ENCODE measurements at regions not wholly inside any gene's neighbourhood (a gene's known extent, or its start where the extent isn't known, plus 50 kb on each side); places are given as distances from the start of the nearest gene placed in this dataset.

- H3K9me3 Mint-ChIP-seq: peaks cover under 1% of the 10 kb centered on the region
- H3K27ac Mint-ChIP-seq: no peak overlapping the region
- H3K4me1 Mint-ChIP-seq: no peaks in the 10 kb centered on the region
- DNase-seq (no peak), ATAC-seq (ENCODE audit: low read depth) (no peak)
- ChIA-PET POLR2A (no interaction called here), CTCF (no interaction called here)
- H3K4me3 Mint-ChIP-seq: no peak overlapping the region
- TF ChIP-seq CTCF (IDR thresholded peaks at IDR 0.05): no peak
- intact Hi-C loops (cut with micrococcal nuclease): no loop called here
- H3K27me3 Mint-ChIP-seq: peaks cover 5% of the 10 kb centered on the region
- H3K36me3 Mint-ChIP-seq (ENCODE audit: low read depth): peaks cover 1% of the 10 kb centered on the region
Measured at GRCh38 chrX:39514801-39515200, 583.0 kb downstream of the BCOR start.

GRCh38 chrX:39516427-39516841 lies 581.3 kb downstream of the BCOR start:
- intact Hi-C loops (cut with micrococcal nuclease): no loop called here
- H3K9me3 Mint-ChIP-seq: no peaks in the 10 kb centered on the region
- no peaks in the 10 kb centered on the region for H3K36me3 Mint-ChIP-seq (ENCODE audit: low read depth)
- DNase-seq (no peak), ATAC-seq (ENCODE audit: low read depth) (no peak)
- peaks cover 7% of the 10 kb centered on the region for H3K27me3 Mint-ChIP-seq
- no peak for TF ChIP-seq CTCF (IDR thresholded peaks at IDR 0.05)
- no peak overlapping the region for H3K4me3 Mint-ChIP-seq
- ChIA-PET POLR2A (no interaction called here), CTCF (no interaction called here)
- no peaks in the 10 kb centered on the region for H3K4me1 Mint-ChIP-seq
- H3K27ac Mint-ChIP-seq: no peak overlapping the region

- Mint-ChIP-seq H3K27me3 (peaks cover 7% of the 10 kb centered on the region), H3K9me3 (no peaks in the 10 kb centered on the region), H3K27ac (no peak overlapping the region), H3K4me3 (no peak overlapping the region), H3K4me1 (no peaks in the 10 kb centered on the region), H3K36me3 (ENCODE audit: low read depth) (no peaks in the 10 kb centered on the region)
- DNase-seq (no peak), ATAC-seq (ENCODE audit: low read depth) (no peak)
- TF ChIP-seq CTCF (IDR thresholded peaks at IDR 0.05): no peak
- ChIA-PET CTCF (no interaction called here), POLR2A (no interaction called here)
- intact Hi-C loops (cut with micrococcal nuclease): no loop called here
Measured at GRCh38 chrX:39518476-39519029, 579.2 kb downstream of the BCOR start.

- no peaks in the 10 kb centered on the region for H3K9me3 Mint-ChIP-seq
- CTCF ChIA-PET: no interaction called here
- no peak overlapping the region for H3K4me3 Mint-ChIP-seq
- DNase-seq: no peak
- H3K27ac Mint-ChIP-seq: no peak overlapping the region
- no peaks in the 10 kb centered on the region for H3K4me1 Mint-ChIP-seq
- POLR2A ChIA-PET: no interaction called here
- no peaks in the 10 kb centered on the region for H3K36me3 Mint-ChIP-seq (ENCODE audit: low read depth)
- intact Hi-C loops (cut with micrococcal nuclease): no loop called here
- no peak for TF ChIP-seq CTCF (IDR thresholded peaks at IDR 0.05)
- no peak for ATAC-seq (ENCODE audit: low read depth)
- H3K27me3 Mint-ChIP-seq: peaks cover 7% of the 10 kb centered on the region
Measured at GRCh38 chrX:39519030-39519488, 578.7 kb downstream of the BCOR start.

GRCh38 chrX:39519566-39520301 lies 578.0 kb downstream of the BCOR start:
- POLR2A ChIA-PET: no interaction called here
- CTCF ChIA-PET: no interaction called here
- TF ChIP-seq CTCF (IDR thresholded peaks at IDR 0.05): no peak
- Mint-ChIP-seq H3K27me3 (peaks cover 6% of the 10 kb centered on the region), H3K4me1 (no peaks in the 10 kb centered on the region), H3K9me3 (no peaks in the 10 kb centered on the region), H3K27ac (no peak overlapping the region), H3K4me3 (no peak overlapping the region), H3K36me3 (ENCODE audit: low read depth) (no peaks in the 10 kb centered on the region)
- intact Hi-C loops (cut with micrococcal nuclease): no loop called here
- no peak for DNase-seq
- ATAC-seq (ENCODE audit: low read depth): no peak
